Endothelial cell of umbilical vein (primary cell): ENCODE measurements at regions not wholly inside any gene's neighbourhood (a gene's known extent, or its start where the extent isn't known, plus 50 kb on each side); places are given as distances from the start of the nearest gene placed in this dataset.

Experiments
- BruUV-seq: library from RNA; stranded (reverse); fragments of 400-500 nt; replicated peaks from 2 replicates; lab custom pipeline; 2021; lab: Mats Ljungman, UMichigan
- CTCF ChIA-PET: fragments of 300-600, 350-600 bp; sonication (Branson Sonifier 250); formaldehyde crosslinking; loops from one replicate; lab custom pipeline; 2021; ENCODE audit warnings: antibody characterized with exemption, inconsistent platforms; lab: Charles Lee
- POLR2A ChIA-PET: fragments of 300-600, 350-600 bp; sonication (Branson Sonifier 250); formaldehyde crosslinking; loops from one replicate; lab custom pipeline; 2021; ENCODE audit warnings: antibody characterized with exemption, inconsistent platforms; lab: Charles Lee
- DNase-seq: peaks from one replicate; pipeline ENCODE4 v3.0.0-alpha.2; 2011; ENCODE audit warnings: low read depth, low spot score
- FAIRE-seq: peaks from 2 replicates; lab custom pipeline; 2011; peaks lifted over from hg19 to GRCh38; lab: Jason Lieb, UNC
- H2AFZ ChIP-seq: 2 replicates; pipeline ENCODE4 v1.6.0; 2012; ENCODE audit warnings: low read depth, low read length, control low read depth, inconsistent platforms
- H3K27ac ChIP-seq: 2 replicates; pipeline ENCODE4 v1.5.1; 2011; ENCODE audit warnings: low read depth, mild to moderate bottlenecking, control low read depth, low read length, moderate library complexity; ENCODE audit not compliant: insufficient read depth
- H3K27me3 ChIP-seq, 2 experiments: 2 replicates each; pipeline versions ENCODE4 v1.6.0 to v1.6.1; 2011; ENCODE audit warnings: low read length in 2 of 2, mixed read lengths in 1 of 2; ENCODE audit not compliant: control insufficient read depth in 2 of 2, insufficient read depth in 2 of 2
- H3K36me3 ChIP-seq, 2 experiments: 2 replicates in 1 of 2; 3 replicates in 1 of 2; pipeline ENCODE4 v1.5.1; 2011; ENCODE audit warnings: low read length in 2 of 2, mild to moderate bottlenecking in 1 of 2, moderate library complexity in 1 of 2; ENCODE audit not compliant: control insufficient read depth in 2 of 2, insufficient read depth in 2 of 2; ENCODE audit errors: extremely low read depth in 1 of 2
- H3K4me1 ChIP-seq: 3 replicates; pipeline ENCODE4 v1.5.1; 2011; ENCODE audit warnings: mild to moderate bottlenecking, low read length; ENCODE audit not compliant: control insufficient read depth, insufficient read depth; ENCODE audit errors: extremely low read depth
- H3K4me2 ChIP-seq: 2 replicates; pipeline ENCODE4 v1.6.1; 2011; ENCODE audit warnings: low read length, control low read depth, mixed read lengths; ENCODE audit not compliant: insufficient read depth
- H3K4me3 ChIP-seq, 3 experiments: fragments of 200-600 bp in 1 of 3; sonication (generic), shearing (Covaris generic) in 1 of 3; replicated peaks in 1 of 3; 2 replicates each; pipeline ENCODE4 v1.5.1; 2011 to 2016; ENCODE audit warnings: control low read depth in 3 of 3, low read length in 3 of 3, mild to moderate bottlenecking in 2 of 3, inconsistent platforms in 1 of 3, low read depth in 1 of 3, moderate library complexity in 1 of 3; ENCODE audit not compliant: insufficient read depth in 1 of 3
- H3K79me2 ChIP-seq: 2 replicates; pipeline ENCODE4 v1.6.0; 2012; ENCODE audit warnings: low read length, inconsistent platforms; ENCODE audit not compliant: control insufficient read depth, insufficient read depth
- H3K9ac ChIP-seq: replicated peaks from 2 replicates; pipeline ENCODE3; 2011; ENCODE audit warnings: low read length, control low read depth; ENCODE audit not compliant: insufficient read depth; ENCODE audit errors: extremely low read depth
- H3K9me1 ChIP-seq: replicated peaks from 3 replicates; pipeline ENCODE4 v1.6.0; 2011; ENCODE audit warnings: mild to moderate bottlenecking, low read length; ENCODE audit not compliant: control insufficient read depth, insufficient read depth; ENCODE audit errors: extremely low read depth
- H3K9me3 ChIP-seq: replicated peaks from 2 replicates; pipeline ENCODE4 v1.5.1; 2012; ENCODE audit warnings: low read length, inconsistent platforms; ENCODE audit not compliant: control insufficient read depth, insufficient read depth
- H4K20me1 ChIP-seq: replicated peaks from 2 replicates; pipeline ENCODE3; 2011; ENCODE audit warnings: mild to moderate bottlenecking, low read length; ENCODE audit not compliant: control insufficient read depth, insufficient read depth; ENCODE audit errors: extremely low read depth
- CTCF ChIP-seq, 2 donors: IDR thresholded peaks; 1 replicate in 1 of 2; 2 replicates in 1 of 2; pipeline ENCODE4 v1.5.1; 2011; ENCODE audit warnings: low read length in 2 of 2, mild to moderate bottlenecking in 2 of 2, moderate library complexity in 2 of 2, control low read depth in 1 of 2, inconsistent platforms in 1 of 2, low read depth in 1 of 2; ENCODE audit not compliant: insufficient read depth in 1 of 2; ENCODE audit errors: extremely low read depth in 1 of 2
- EZH2 ChIP-seq: IDR thresholded peaks from 2 replicates; pipeline ENCODE4 v1.6.1; 2012; ENCODE audit warnings: borderline replicate concordance, low read depth, mild to moderate bottlenecking, moderate library complexity, low read length, inconsistent platforms; ENCODE audit not compliant: severe bottlenecking
- FOS ChIP-seq: IDR thresholded peaks from 2 replicates; pipeline ENCODE4 v1.6.1; 2011; ENCODE audit warnings: mild to moderate bottlenecking, low read length, moderate library complexity, borderline replicate concordance; ENCODE audit not compliant: insufficient read depth
- GATA2 ChIP-seq: IDR thresholded peaks from 2 replicates; pipeline ENCODE4 v1.7.0; 2011; ENCODE audit warnings: low read depth, mild to moderate bottlenecking, moderate library complexity, mixed read lengths, low read length; ENCODE audit not compliant: insufficient read length, insufficient read depth
- JUN ChIP-seq: IDR thresholded peaks from 2 replicates; pipeline ENCODE4 v1.6.1; 2011; ENCODE audit warnings: borderline replicate concordance, low read depth; ENCODE audit not compliant: insufficient read length, insufficient read depth
- MAX ChIP-seq: IDR thresholded peaks from 2 replicates; pipeline ENCODE4 v1.6.1; 2011; ENCODE audit not compliant: insufficient read depth, insufficient read length
- MYC ChIP-seq: IDR thresholded peaks from one replicate; pipeline ENCODE4 v1.6.1; 2011; ENCODE audit warnings: mild to moderate bottlenecking, low read depth, low read length
- POLR2A ChIP-seq: IDR thresholded peaks from 2 replicates; pipeline ENCODE4 v1.6.1; 2012; ENCODE audit warnings: low read depth, mild to moderate bottlenecking, control low read depth, low read length
- POLR2AphosphoS5 ChIP-seq: IDR thresholded peaks from 2 replicates; pipeline ENCODE4 v1.6.1; 2012; ENCODE audit warnings: low read depth, mild to moderate bottlenecking, control low read depth, low read length, moderate library complexity; ENCODE audit not compliant: insufficient read depth
- dilution Hi-C: fragments of 300-500 bp; cut with MboI; formaldehyde crosslinking; loops from one replicate; pipeline ENCODE4 v1.15.0; 2019; ENCODE audit warnings: low sequenced_read_pairs; ENCODE audit not compliant: extremely low pct_ligation_motif_present
- intact Hi-C: fragments of 100-400 bp; cut with micrococcal nuclease; formaldehyde crosslinking; loops from one replicate; pipeline ENCODE4 v1.10.0; 2022

- H3K27ac ChIP-seq: no peak overlapping the region
- dilution Hi-C loops: no loop called here
Measured at GRCh38 chr3:95717048-95717447, 1097.3 kb upstream of the EPHA6 start.

GRCh38 chr3:95718168-95718567, 1096.2 kb upstream of the EPHA6 start:
- intact Hi-C loops: no loop called here
- TF ChIP-seq POLR2A: no peak
- TF ChIP-seq MYC: no peak
- no peak for TF ChIP-seq POLR2AphosphoS5
- TF ChIP-seq GATA2: no peak
- TF ChIP-seq CTCF (IDR thresholded peaks at IDR 0.05; ENCODE audit: extremely low read depth in 1 of 2, insufficient read depth in 1 of 2, low read depth in 1 of 2, low read length in 2 of 2): no peak
- TF ChIP-seq JUN: no peak
- no peak for TF ChIP-seq FOS
- no peak for TF ChIP-seq MAX
- TF ChIP-seq EZH2: no peak
- dilution Hi-C loops: no loop called here
- no peaks in the 10 kb centered on the region for H3K9me1 ChIP-seq
- H4K20me1 ChIP-seq: no peaks in the 10 kb centered on the region
- DNase-seq (no peak), FAIRE-seq (no peak)
- H3K79me2 ChIP-seq: no peaks in the 10 kb centered on the region
- H3K36me3 ChIP-seq: no peaks in the 10 kb centered on the region
- H3K4me1 ChIP-seq: peaks cover 10% of the 10 kb centered on the region
- no peak overlapping the region for H2AFZ ChIP-seq
- H3K27me3 ChIP-seq: no peaks in the 10 kb centered on the region
- CTCF ChIA-PET: no interaction called here
- no TSS peak for BruUV-seq
- H3K27ac ChIP-seq: no peak overlapping the region
- no peak overlapping the region for H3K9ac ChIP-seq
- POLR2A ChIA-PET: no interaction called here
- no peak overlapping the region for H3K4me2 ChIP-seq
- H3K9me3 ChIP-seq: no peaks in the 10 kb centered on the region
- H3K4me3 ChIP-seq: no peak overlapping the region

More at GRCh38 chr3:95717048-95717447, 1097.3 kb upstream of the EPHA6 start:
- no peak overlapping the region for H2AFZ ChIP-seq
- no peaks in the 10 kb centered on the region for H3K36me3 ChIP-seq
- H3K79me2 ChIP-seq: no peaks in the 10 kb centered on the region
- no peaks in the 10 kb centered on the region for H4K20me1 ChIP-seq
- DNase-seq: peak; percentile 19
- H3K4me3 ChIP-seq: no peak overlapping the region
- H3K9me3 ChIP-seq: no peaks in the 10 kb centered on the region
- H3K4me1 ChIP-seq: peaks cover 10% of the 10 kb centered on the region
- no peaks in the 10 kb centered on the region for H3K9me1 ChIP-seq
- ChIA-PET CTCF (interaction anchor here (0.7 kb wide), 1 partner anchor 9 kb away, joined by 3 read pairs; no protein-coding TSS in a partner anchor), POLR2A (no interaction called here)
- H3K9ac ChIP-seq: no peak overlapping the region
- TF ChIP-seq POLR2AphosphoS5: no peak
- TF ChIP-seq MAX: no peak
- peak; percentile 50 for TF ChIP-seq GATA2
- no peak for TF ChIP-seq POLR2A
- peak; percentile 68 for TF ChIP-seq FOS
- no peak for FAIRE-seq
- no TSS peak for BruUV-seq
- H3K4me2 ChIP-seq: peak overlapping the region; percentile 47
- intact Hi-C loops: no loop called here
- H3K27me3 ChIP-seq: no peaks in the 10 kb centered on the region
